ENCODE measurements at regions not wholly inside any gene's neighbourhood (a gene's known extent, or its start where the extent isn't known, plus 50 kb on each side); places are given as distances from the start of the nearest gene placed in this dataset.

DNA sequence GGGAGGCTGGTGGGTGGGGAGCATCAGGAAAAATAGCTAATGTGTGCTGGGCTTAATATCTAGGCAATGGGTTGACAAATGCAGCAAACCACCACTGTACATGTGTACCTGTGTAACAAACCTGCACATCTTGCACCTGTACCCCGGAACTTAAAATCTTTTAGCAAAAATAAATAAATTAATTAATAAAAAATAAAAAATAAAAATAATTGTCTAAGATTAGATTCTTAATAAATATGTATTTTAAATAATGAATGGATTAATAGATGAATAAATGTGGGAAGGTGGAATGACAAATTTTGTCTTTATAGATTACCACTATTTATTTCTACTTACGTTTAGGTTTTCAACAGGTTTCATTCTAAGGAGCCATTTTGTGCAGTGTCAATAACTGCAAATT, 563.5 kb upstream of the B3GALT2 start:
- H3K9me1 ChIP-seq (replicated peaks; ENCODE audit: control insufficient read depth, extremely low read depth, insufficient read depth, low read length): no peaks in the 10 kb centered on the region
- TF ChIP-seq, protein P1, sequence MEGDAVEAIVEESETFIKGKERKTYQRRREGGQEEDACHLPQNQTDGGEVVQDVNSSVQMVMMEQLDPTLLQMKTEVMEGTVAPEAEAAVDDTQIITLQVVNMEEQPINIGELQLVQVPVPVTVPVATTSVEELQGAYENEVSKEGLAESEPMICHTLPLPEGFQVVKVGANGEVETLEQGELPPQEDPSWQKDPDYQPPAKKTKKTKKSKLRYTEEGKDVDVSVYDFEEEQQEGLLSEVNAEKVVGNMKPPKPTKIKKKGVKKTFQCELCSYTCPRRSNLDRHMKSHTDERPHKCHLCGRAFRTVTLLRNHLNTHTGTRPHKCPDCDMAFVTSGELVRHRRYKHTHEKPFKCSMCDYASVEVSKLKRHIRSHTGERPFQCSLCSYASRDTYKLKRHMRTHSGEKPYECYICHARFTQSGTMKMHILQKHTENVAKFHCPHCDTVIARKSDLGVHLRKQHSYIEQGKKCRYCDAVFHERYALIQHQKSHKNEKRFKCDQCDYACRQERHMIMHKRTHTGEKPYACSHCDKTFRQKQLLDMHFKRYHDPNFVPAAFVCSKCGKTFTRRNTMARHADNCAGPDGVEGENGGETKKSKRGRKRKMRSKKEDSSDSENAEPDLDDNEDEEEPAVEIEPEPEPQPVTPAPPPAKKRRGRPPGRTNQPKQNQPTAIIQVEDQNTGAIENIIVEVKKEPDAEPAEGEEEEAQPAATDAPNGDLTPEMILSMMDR (IDR thresholded peaks at IDR 0.05; ENCODE audit: extremely low read depth in 1 of 2, insufficient read depth in 1 of 2, low read depth in 1 of 2, low read length in 2 of 2): no peak
- TF ChIP-seq, protein P2, sequence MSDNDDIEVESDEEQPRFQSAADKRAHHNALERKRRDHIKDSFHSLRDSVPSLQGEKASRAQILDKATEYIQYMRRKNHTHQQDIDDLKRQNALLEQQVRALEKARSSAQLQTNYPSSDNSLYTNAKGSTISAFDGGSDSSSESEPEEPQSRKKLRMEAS (IDR thresholded peaks at IDR 0.05; ENCODE audit: insufficient read depth, insufficient read length): no peak
- TF ChIP-seq FOS (IDR thresholded peaks at IDR 0.05; ENCODE audit: borderline replicate concordance, insufficient read depth, low read length) (no peak), EZH2 (IDR thresholded peaks at IDR 0.05; ENCODE audit: borderline replicate concordance, low read depth, low read length, severe bottlenecking) (no peak), JUN (IDR thresholded peaks at IDR 0.05; ENCODE audit: borderline replicate concordance, insufficient read depth, insufficient read length, low read depth) (no peak), GATA2 (IDR thresholded peaks at IDR 0.05; ENCODE audit: insufficient read depth, insufficient read length, low read depth, low read length) (no peak), MYC (IDR thresholded peaks at IDR 0.05; ENCODE audit: low read depth, low read length) (no peak), POLR2AphosphoS5 (IDR thresholded peaks at IDR 0.05; ENCODE audit: insufficient read depth, low read depth, low read length) (no peak), POLR2A (IDR thresholded peaks at IDR 0.05; ENCODE audit: low read depth, low read length) (no peak)

More for the DNA sequence above, 563.5 kb upstream of the B3GALT2 start:
- Histone ChIP-seq H3K9ac (replicated peaks; ENCODE audit: extremely low read depth, insufficient read depth, low read length) (no peak overlapping the region), H3K4me3 (replicated peaks in 1 of 3; ENCODE audit: insufficient read depth in 1 of 3, low read depth in 1 of 3, low read length in 3 of 3) (no peak overlapping the region), H3K4me1 (ENCODE audit: control insufficient read depth, extremely low read depth, insufficient read depth, low read length) (no peaks in the 10 kb centered on the region), H3K9me3 (replicated peaks; ENCODE audit: control insufficient read depth, insufficient read depth, low read length) (no peaks in the 10 kb centered on the region), H3K4me2 (ENCODE audit: insufficient read depth, low read length) (no peak overlapping the region), H3K79me2 (ENCODE audit: control insufficient read depth, insufficient read depth, low read length) (no peaks in the 10 kb centered on the region), H2AFZ (ENCODE audit: low read depth, low read length) (no peak overlapping the region), H3K27me3 (ENCODE audit: control insufficient read depth in 2 of 2, insufficient read depth in 2 of 2, low read length in 2 of 2) (no peaks in the 10 kb centered on the region), H3K36me3 (ENCODE audit: control insufficient read depth in 2 of 2, extremely low read depth in 1 of 2, insufficient read depth in 2 of 2, low read length in 2 of 2) (no peaks in the 10 kb centered on the region), H4K20me1 (replicated peaks; ENCODE audit: control insufficient read depth, extremely low read depth, insufficient read depth, low read length) (no peaks in the 10 kb centered on the region), H3K27ac (ENCODE audit: insufficient read depth, low read depth, low read length) (no peak overlapping the region)
- POLR2A ChIA-PET: no interaction called here
- DNase-seq (ENCODE audit: low read depth, low spot score) (no peak), FAIRE-seq (no peak)
- BruUV-seq (replicated peaks): no TSS peak
- intact Hi-C loops (cut with micrococcal nuclease): no loop called here
- dilution Hi-C loops (cut with MboI; ENCODE audit: extremely low pct_ligation_motif_present, low sequenced_read_pairs): no loop called here
- CTCF ChIA-PET: no interaction called here
